WTC11 (cell line): ENCODE measurements at regions not wholly inside any gene's neighbourhood (a gene's known extent, or its start where the extent isn't known, plus 50 kb on each side); places are given as distances from the start of the nearest gene placed in this dataset.

Experiments
- ATF1 ChIP-seq: sonication (generic); formaldehyde crosslinking; IDR thresholded peaks from 2 replicates; pipeline ENCODE4 v1.8.1; 2023; ENCODE audit warnings: mild to moderate bottlenecking, moderate library complexity, missing genetic modification reagents
- ATF3 ChIP-seq: sonication (generic); formaldehyde crosslinking; conservative IDR thresholded peaks from 2 replicates; pipeline ENCODE4 v1.8.1; 2022; ENCODE audit warnings: mild to moderate bottlenecking, missing genetic modification reagents
- ATF6 ChIP-seq: sonication (generic); formaldehyde crosslinking; IDR thresholded peaks from 2 replicates; pipeline ENCODE4 v1.8.1; 2023; ENCODE audit warnings: mild to moderate bottlenecking, missing genetic modification reagents
- CTCF ChIP-seq: fragments of 200-600 bp; IDR thresholded peaks from 2 replicates; pipeline ENCODE4 v1.8.0; 2022; ENCODE audit warnings: antibody characterized with exemption
- SMAD3 ChIP-seq: sonication (generic); formaldehyde crosslinking; IDR thresholded peaks from 2 replicates; pipeline ENCODE4 v1.8.0; 2022; ENCODE audit warnings: missing genetic modification reagents, mild to moderate bottlenecking, borderline replicate concordance
- ZNF263 ChIP-seq: sonication (generic); formaldehyde crosslinking; IDR thresholded peaks from 2 replicates; pipeline ENCODE4 v1.8.1; 2022; ENCODE audit warnings: low read depth, mild to moderate bottlenecking, moderate library complexity, missing genetic modification reagents

- TF ChIP-seq ZNF263 (no peak), SMAD3 (CRISPR knock-in tag) (no peak), CTCF (no peak), ATF1 (CRISPR knock-in tag) (no peak), ATF6 (CRISPR knock-in tag) (no peak), ATF3 (CRISPR knock-in tag) (no peak)
Measured at GRCh38 chr3:80087767-80088166, 320.0 kb upstream of the ROBO1 start.
